Spleen (tissue), 11 donors: ENCODE measurements at regions not wholly inside any gene's neighbourhood (a gene's known extent, or its start where the extent isn't known, plus 50 kb on each side); places are given as distances from the start of the nearest gene placed in this dataset.
"Not testable (repeated sequence)": the region's sequence is repeated elsewhere in the genome, so short reads cannot be mapped to it uniquely, and the experiment has no call there.

Source experiments
- DNase-seq: peaks from one replicate; pipeline ENCODE4 v3.0.0-alpha.2; 2020
- H3K27ac ChIP-seq, 8 donors: fragments of 200-600 bp; sonication (generic) in 7 of 8; 1 replicate in 4 of 8; 2 replicates in 4 of 8; pipeline versions ENCODE4 v1.5.0 to v1.8.0; 2016 to 2021; ENCODE audit warnings: inconsistent platforms in 4 of 8, mild to moderate bottlenecking in 4 of 8, moderate library complexity in 1 of 8
- H3K27me3 ChIP-seq, 7 donors: fragments of 200-600 bp; sonication (generic) in 6 of 7; replicated peaks in 1 of 7; 1 replicate in 4 of 7; 2 replicates in 3 of 7; pipeline versions ENCODE4 v1.5.0 to v1.8.0; 2016 to 2021; ENCODE audit warnings: inconsistent platforms in 3 of 7, mild to moderate bottlenecking in 1 of 7
- H3K36me3 ChIP-seq, 6 donors: fragments of 200-600 bp; sonication (generic) in 5 of 6; 1 replicate in 4 of 6; 2 replicates in 2 of 6; pipeline versions ENCODE4 v1.5.0 to v1.8.0; 2016 to 2021; ENCODE audit warnings: inconsistent platforms in 2 of 6
- H3K4me1 ChIP-seq, 6 donors: fragments of 200-600 bp; sonication (generic) in 5 of 6; 1 replicate in 3 of 6; 2 replicates in 3 of 6; pipeline versions ENCODE4 v1.5.0 to v1.8.0; 2016 to 2021; ENCODE audit warnings: inconsistent platforms in 3 of 6
- H3K4me3 ChIP-seq, 8 donors: fragments of 200-600 bp; sonication (generic) in 7 of 8; 1 replicate in 4 of 8; 2 replicates in 4 of 8; pipeline versions ENCODE4 v1.5.0 to v1.8.0; 2016 to 2021; ENCODE audit warnings: inconsistent platforms in 4 of 8, mild to moderate bottlenecking in 4 of 8, moderate library complexity in 2 of 8
- H3K9me3 ChIP-seq, 8 donors: fragments of 200-600 bp; sonication (generic) in 7 of 8; 1 replicate in 4 of 8; 2 replicates in 4 of 8; pipeline versions ENCODE4 v1.5.0 to v1.8.0; 2016 to 2021; ENCODE audit warnings: inconsistent platforms in 4 of 8
- CTCF ChIP-seq, 11 experiments: fragments of 200-600 bp in 7 of 11; fragments of 450-650 bp in 4 of 11; sonication (generic) in 4 of 11; IDR thresholded peaks in 8 of 11; conservative IDR thresholded peaks in 3 of 11; 1 replicate in 7 of 11; 2 replicates in 4 of 11; pipeline versions ENCODE4 v1.4.0 to v1.8.0; 2016 to 2021; ENCODE audit warnings: antibody characterized with exemption in 11 of 11, inconsistent platforms in 4 of 11, mild to moderate bottlenecking in 1 of 11
- POLR2A ChIP-seq, 3 donors: fragments of 450-650 bp; IDR thresholded peaks; one replicate each; pipeline ENCODE4 v1.5.1; 2017; ENCODE audit warnings: antibody characterized with exemption in 3 of 3, mild to moderate bottlenecking in 1 of 3
- POLR2AphosphoS5 ChIP-seq, 3 donors: sonication (generic); formaldehyde crosslinking; IDR thresholded peaks; one replicate each; pipeline ENCODE4 v1.5.1; 2017; ENCODE audit warnings: antibody characterized with exemption in 3 of 3
- WGBS, 5 donors: extraction: QIAGEN DNeasy Blood & Tissue Kit in 3 of 5; methylation state at CpG; one replicate each; pipeline versions ENCODE4 v1.1.5 to v1.1.7; 2013 to 2018; 5-methylcytosine and 5-hydroxymethylcytosine counted together
- intact Hi-C: fragments of 100-400 bp; cut with DNase I; formaldehyde crosslinking; loops from one replicate; pipeline ENCODE4 v1.15.0; 2023; ENCODE audit warnings: low total_unique reads
- donor health status: healthy with polysubstance abuse.
- donor health status: DM: no; HTN: no; CAD: no; lungs with moderate emphysema.
- donor health status: DM: no; HTN: no; CAD: no.
- donor health status: Bipolar disorder and iron deficiency.
- donor health status: healthy.
- donor health status: DM: no; HTN: no; CAD: no.
- donor health status: DM: yes; HTN: yes; CAD: no.

- WGBS, 5 donors: 83 to 91% (median 85%) methylated on average over 12 of the region's 12 CpGs
These were observed 345.7 kb upstream of the SFSWAP start for GRCh38 chr12:131364903-131365820.

GRCh38 chr12:131365821-131366260 is 345.0 kb upstream of the SFSWAP start:
- WGBS, 5 donors: 82 to 85% (median 83%) methylated on average over 15 of the region's 15 CpGs
- no peak for DNase-seq
- TF ChIP-seq POLR2A (IDR thresholded peaks at IDR 0.05) (no peak), CTCF (IDR thresholded peaks at IDR 0.05 in 8 of 11, conservative IDR thresholded peaks at IDR 0.05 in 3 of 11) (no peak), POLR2AphosphoS5 (IDR thresholded peaks at IDR 0.05) (no peak)

More at GRCh38 chr12:131364903-131365820, 345.7 kb upstream of the SFSWAP start:
- Histone ChIP-seq H3K4me1 (no peaks in the 10 kb centered on the region), H3K27me3 (peaks cover 0 to 5% (median 0%) of the 10 kb centered on the region in 7 donors), H3K36me3 (no peaks in the 10 kb centered on the region), H3K27ac (no peak overlapping the region), H3K9me3 (no peaks in the 10 kb centered on the region), H3K4me3 (no peak overlapping the region)
- no peak for DNase-seq
- intact Hi-C loops: no loop called here
- no peak for TF ChIP-seq CTCF (IDR thresholded peaks at IDR 0.05 in 8 of 11, conservative IDR thresholded peaks at IDR 0.05 in 3 of 11)
- no peak for TF ChIP-seq POLR2A (IDR thresholded peaks at IDR 0.05)
- no peak for TF ChIP-seq POLR2AphosphoS5 (IDR thresholded peaks at IDR 0.05)

GRCh38 chr12:131366261-131366871 is 344.5 kb upstream of the SFSWAP start:
- DNase-seq: no peak
- 51 to 73% (median 58%) methylated on average over 11 of the region's 11 CpGs for WGBS, 5 donors
- no peak overlapping the region for H3K27ac ChIP-seq
- intact Hi-C loops: no loop called here
- no peaks in the 10 kb centered on the region for H3K9me3 ChIP-seq
- H3K4me1 ChIP-seq: no peaks in the 10 kb centered on the region
- no peak overlapping the region for H3K4me3 ChIP-seq
- H3K27me3 ChIP-seq: peaks cover 0 to 5% (median 0%) of the 10 kb centered on the region in 7 donors
- TF ChIP-seq CTCF (IDR thresholded peaks at IDR 0.05 in 8 of 11, conservative IDR thresholded peaks at IDR 0.05 in 3 of 11) (no peak), POLR2AphosphoS5 (IDR thresholded peaks at IDR 0.05) (no peak), POLR2A (IDR thresholded peaks at IDR 0.05) (no peak)
- H3K36me3 ChIP-seq: no peaks in the 10 kb centered on the region

More at GRCh38 chr12:131365821-131366260, 345.0 kb upstream of the SFSWAP start:
- Histone ChIP-seq H3K27ac (no peak overlapping the region), H3K9me3 (no peaks in the 10 kb centered on the region), H3K4me1 (no peaks in the 10 kb centered on the region), H3K4me3 (no peak overlapping the region), H3K27me3 (peaks cover 0 to 5% (median 0%) of the 10 kb centered on the region in 7 donors), H3K36me3 (no peaks in the 10 kb centered on the region)
- intact Hi-C loops: no loop called here

GRCh38 chr12:131367067-131367982 is 343.6 kb upstream of the SFSWAP start:
- H3K4me1 ChIP-seq, DNase-seq, intact Hi-C loops, H3K9me3 ChIP-seq, H3K27ac ChIP-seq, H3K4me3 ChIP-seq, H3K36me3 ChIP-seq, H3K27me3 ChIP-seq: not testable (repeated sequence)
- 89 to 91% (median 90%) methylated on average over 15 to 27 of the region's 27 CpGs for WGBS, 5 donors
